Uterus (tissue), 3 donors: ENCODE measurements at regions not wholly inside any gene's neighbourhood (a gene's known extent, or its start where the extent isn't known, plus 50 kb on each side); places are given as distances from the start of the nearest gene placed in this dataset.

Experiments
- DNase-seq, 2 donors: peaks; one replicate each; pipeline ENCODE4 v3.0.0-alpha.2; 2019 to 2020
- H3K27ac ChIP-seq, 2 donors: fragments of 200-600 bp; sonication (generic); 1 replicate in 1 of 2; 2 replicates in 1 of 2; pipeline ENCODE4 v1.5.1; 2016 to 2018
- H3K27me3 ChIP-seq, 2 donors: fragments of 200-600 bp; sonication (generic); one replicate each; pipeline ENCODE4 v1.5.1; 2018 to 2019; ENCODE audit warnings: control low read depth in 1 of 2
- H3K36me3 ChIP-seq, 2 donors: fragments of 200-600 bp; sonication (generic); one replicate each; pipeline ENCODE4 v1.5.1; 2019; ENCODE audit warnings: control low read depth in 1 of 2
- H3K4me1 ChIP-seq, 2 donors: fragments of 200-600 bp; sonication (generic); one replicate each; pipeline ENCODE4 v1.5.1; 2018 to 2019; ENCODE audit warnings: control low read depth in 1 of 2
- H3K4me3 ChIP-seq, 2 donors: fragments of 200-600 bp; sonication (generic); 1 replicate in 1 of 2; 2 replicates in 1 of 2; pipeline ENCODE4 v1.5.1; 2018 to 2019; ENCODE audit warnings: mild to moderate bottlenecking in 1 of 2
- H3K9me3 ChIP-seq, 2 donors: fragments of 200-600 bp; sonication (generic); one replicate each; pipeline ENCODE4 v1.5.1; 2019; ENCODE audit warnings: control low read depth in 1 of 2
- POLR2A ChIP-seq, 2 donors: fragments of 450-650 bp; IDR thresholded peaks; one replicate each; pipeline ENCODE4 v1.6.1; 2016; ENCODE audit warnings: antibody characterized with exemption in 2 of 2, mild to moderate bottlenecking in 1 of 2, moderate library complexity in 1 of 2
- intact Hi-C: fragments of 100-400 bp; cut with DNase I; formaldehyde crosslinking; loops from one replicate; pipeline ENCODE4 v1.15.1; 2023; ENCODE audit warnings: low total_unique reads
- TF ChIP-seq, protein P1 (sequence below), 4 experiments: fragments of 200-600 bp in 2 of 4; fragments of 450-650 bp in 2 of 4; sonication (generic) in 2 of 4; IDR thresholded peaks; one replicate each; pipeline ENCODE4 v1.5.1; 2016 to 2019; ENCODE audit warnings: antibody characterized with exemption in 4 of 4, mild to moderate bottlenecking in 2 of 4, moderate library complexity in 1 of 4
- donor health status: DM: yes; HTN: yes; CAD: no.

DNA sequence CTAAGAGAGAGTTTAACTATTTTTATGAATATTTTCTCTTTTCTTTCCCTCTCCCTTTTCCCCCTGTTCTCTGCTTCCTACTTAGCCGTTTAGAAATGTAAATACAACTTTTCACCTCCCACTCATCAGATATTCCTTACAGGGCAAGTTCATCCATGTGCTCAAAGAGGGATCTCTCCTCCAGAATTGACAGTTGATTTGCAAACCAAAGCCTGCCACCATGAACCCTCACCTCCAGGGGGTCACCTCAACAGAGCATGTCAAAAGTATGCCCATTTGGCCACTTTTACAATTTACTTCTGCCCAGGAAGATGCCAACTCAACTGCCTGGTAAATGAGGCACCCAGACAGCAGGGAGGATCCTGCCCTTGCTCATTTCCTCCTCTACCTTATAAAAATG lies 149.2 kb upstream of the GYPC start:
- intact Hi-C loops: no loop called here
- no peak overlapping the region for H3K27ac ChIP-seq
- H3K9me3 ChIP-seq: no peaks in the 10 kb centered on the region
- H3K27me3 ChIP-seq: no peaks in the 10 kb centered on the region
- TF ChIP-seq POLR2A (IDR thresholded peaks at IDR 0.05): no peak
- TF ChIP-seq, protein P1, sequence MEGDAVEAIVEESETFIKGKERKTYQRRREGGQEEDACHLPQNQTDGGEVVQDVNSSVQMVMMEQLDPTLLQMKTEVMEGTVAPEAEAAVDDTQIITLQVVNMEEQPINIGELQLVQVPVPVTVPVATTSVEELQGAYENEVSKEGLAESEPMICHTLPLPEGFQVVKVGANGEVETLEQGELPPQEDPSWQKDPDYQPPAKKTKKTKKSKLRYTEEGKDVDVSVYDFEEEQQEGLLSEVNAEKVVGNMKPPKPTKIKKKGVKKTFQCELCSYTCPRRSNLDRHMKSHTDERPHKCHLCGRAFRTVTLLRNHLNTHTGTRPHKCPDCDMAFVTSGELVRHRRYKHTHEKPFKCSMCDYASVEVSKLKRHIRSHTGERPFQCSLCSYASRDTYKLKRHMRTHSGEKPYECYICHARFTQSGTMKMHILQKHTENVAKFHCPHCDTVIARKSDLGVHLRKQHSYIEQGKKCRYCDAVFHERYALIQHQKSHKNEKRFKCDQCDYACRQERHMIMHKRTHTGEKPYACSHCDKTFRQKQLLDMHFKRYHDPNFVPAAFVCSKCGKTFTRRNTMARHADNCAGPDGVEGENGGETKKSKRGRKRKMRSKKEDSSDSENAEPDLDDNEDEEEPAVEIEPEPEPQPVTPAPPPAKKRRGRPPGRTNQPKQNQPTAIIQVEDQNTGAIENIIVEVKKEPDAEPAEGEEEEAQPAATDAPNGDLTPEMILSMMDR (IDR thresholded peaks at IDR 0.05): no peak
- no peaks in the 10 kb centered on the region for H3K36me3 ChIP-seq
- H3K4me3 ChIP-seq: no peak overlapping the region
- DNase-seq: no peak
- no peaks in the 10 kb centered on the region for H3K4me1 ChIP-seq

DNA sequence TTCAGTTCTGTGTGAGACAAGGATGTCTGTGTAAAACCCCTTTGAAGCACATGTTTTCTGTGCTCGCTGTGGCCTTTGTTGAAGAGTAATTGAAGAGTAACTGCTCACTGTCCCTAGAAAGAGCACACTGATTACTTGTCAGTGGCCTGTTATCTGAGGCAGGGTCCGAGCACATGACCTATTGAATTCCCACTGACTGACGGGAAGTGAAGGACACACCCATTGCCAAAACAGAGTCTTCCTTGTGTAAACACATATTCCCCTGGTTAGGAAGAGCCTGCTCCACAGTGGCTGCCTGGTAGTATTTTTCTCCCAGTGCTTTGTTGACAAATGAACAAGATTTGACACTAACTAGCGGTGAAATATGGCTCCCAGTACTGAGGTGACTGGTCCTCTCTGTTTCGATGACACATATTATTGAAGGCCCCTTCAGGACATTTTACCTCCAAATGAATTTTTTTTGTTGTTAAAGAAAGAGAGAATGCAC lies 148.5 kb upstream of the GYPC start:
- no peak for TF ChIP-seq POLR2A (IDR thresholded peaks at IDR 0.05)
- TF ChIP-seq, protein P1 (IDR thresholded peaks at IDR 0.05): no peak
- no peak overlapping the region for H3K4me3 ChIP-seq
- no peaks in the 10 kb centered on the region for H3K36me3 ChIP-seq
- H3K9me3 ChIP-seq: no peaks in the 10 kb centered on the region
- no peaks in the 10 kb centered on the region for H3K27me3 ChIP-seq
- no peak overlapping the region for H3K27ac ChIP-seq
- DNase-seq: no peak
- intact Hi-C loops: no loop called here
- no peaks in the 10 kb centered on the region for H3K4me1 ChIP-seq

DNA sequence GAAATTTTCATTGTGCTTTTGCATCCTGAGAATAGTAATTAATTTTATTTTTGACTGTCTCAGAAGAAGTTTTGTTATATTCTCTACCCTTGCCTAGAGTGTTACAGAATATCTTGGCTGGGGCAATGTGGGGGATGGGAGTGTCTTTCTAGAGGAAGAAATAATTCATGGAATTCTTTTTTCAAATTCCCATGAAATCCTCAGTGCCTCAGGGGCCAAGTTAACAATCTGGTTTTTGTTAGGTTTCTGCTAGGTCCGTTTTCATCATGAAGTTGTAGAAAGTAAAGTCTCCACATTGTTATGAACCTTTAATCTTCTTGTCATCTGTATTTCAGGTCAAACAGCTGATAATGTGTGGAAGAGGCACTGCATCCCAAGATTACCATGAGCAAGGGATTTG lies 145.6 kb upstream of the GYPC start:
- DNase-seq: no peak
- no peaks in the 10 kb centered on the region for H3K9me3 ChIP-seq
- H3K27ac ChIP-seq: no peak overlapping the region
- no peaks in the 10 kb centered on the region for H3K27me3 ChIP-seq
- H3K36me3 ChIP-seq: no peaks in the 10 kb centered on the region
- intact Hi-C loops: no loop called here
- TF ChIP-seq, protein P1 (IDR thresholded peaks at IDR 0.05): no peak
- no peak for TF ChIP-seq POLR2A (IDR thresholded peaks at IDR 0.05)
- H3K4me3 ChIP-seq: no peak overlapping the region
- H3K4me1 ChIP-seq: no peaks in the 10 kb centered on the region

DNA sequence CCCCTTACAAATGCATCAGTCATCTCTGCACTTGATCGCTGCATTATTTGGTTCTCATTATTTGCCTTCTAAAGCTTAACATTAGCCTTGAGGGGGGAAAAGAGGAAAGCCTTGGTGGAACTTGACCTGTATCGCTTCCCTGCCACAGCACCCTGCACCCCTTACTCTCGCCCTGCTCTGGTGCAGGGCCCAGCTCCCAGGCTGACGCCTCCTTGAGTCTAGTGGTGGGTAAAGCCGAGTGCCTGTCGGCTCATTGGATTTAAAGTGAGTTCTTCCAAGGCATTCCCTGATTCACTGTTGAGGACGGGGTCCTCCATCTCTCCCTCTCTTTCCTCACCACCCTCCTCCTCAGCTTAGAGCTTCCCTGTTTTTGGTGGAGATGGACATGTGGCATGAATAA lies 145.0 kb upstream of the GYPC start:
- Histone ChIP-seq H3K36me3 (no peaks in the 10 kb centered on the region), H3K9me3 (no peaks in the 10 kb centered on the region), H3K27me3 (no peaks in the 10 kb centered on the region), H3K4me1 (no peaks in the 10 kb centered on the region), H3K27ac (no peak overlapping the region), H3K4me3 (no peak overlapping the region)
- intact Hi-C loops: no loop called here
- DNase-seq: no peak
- TF ChIP-seq, protein P1 (IDR thresholded peaks at IDR 0.05): no peak
- TF ChIP-seq POLR2A (IDR thresholded peaks at IDR 0.05): no peak

DNA sequence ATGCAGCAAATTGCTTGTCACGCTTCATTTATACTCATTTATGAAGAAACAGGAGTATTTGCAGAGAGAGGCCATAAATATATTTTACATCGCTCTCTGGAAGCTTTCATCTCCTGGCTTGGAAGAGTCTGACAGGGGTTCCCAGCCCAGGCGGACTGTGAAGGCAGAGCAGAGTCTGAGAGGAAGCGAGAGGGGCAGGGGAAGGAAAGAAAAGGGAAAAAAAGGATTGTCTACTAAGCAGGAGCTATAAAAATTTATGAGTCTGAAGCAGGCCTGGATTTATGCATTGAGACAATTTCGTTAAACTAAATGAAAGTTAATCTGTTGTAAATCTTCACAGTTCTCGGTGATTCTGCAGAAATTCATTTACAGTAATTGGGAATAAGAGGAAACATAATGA lies 143.9 kb upstream of the GYPC start:
- TF ChIP-seq, protein P1 (IDR thresholded peaks at IDR 0.05): no peak
- no peak for TF ChIP-seq POLR2A (IDR thresholded peaks at IDR 0.05)
- Histone ChIP-seq H3K9me3 (no peaks in the 10 kb centered on the region), H3K4me1 (no peaks in the 10 kb centered on the region), H3K4me3 (no peak overlapping the region), H3K27ac (no peak overlapping the region), H3K27me3 (no peaks in the 10 kb centered on the region), H3K36me3 (no peaks in the 10 kb centered on the region)
- intact Hi-C loops: no loop called here
- no peak for DNase-seq
